GM12878 (cell line): ENCODE measurements at regions not wholly inside any gene's neighbourhood (a gene's known extent, or its start where the extent isn't known, plus 50 kb on each side); places are given as distances from the start of the nearest gene placed in this dataset.

Experiments used
- ATAC-seq: fragments of 200-7000 bp; cut with Tn5 transposase; 3 replicates; pipeline ENCODE4 v1.9.1; 2020; ENCODE audit warnings: mild to moderate bottlenecking, moderate library complexity
- BruUV-seq: library from RNA; stranded (reverse); fragments of 400-500 nt; replicated peaks from 2 replicates; lab custom pipeline; 2021; lab: Mats Ljungman, UMichigan
- CTCF ChIA-PET: fragments of 300-600 bp; sonication (Branson Sonifier 250); formaldehyde crosslinking; extraction: SDS; loops from one replicate; lab custom pipeline; 2021; ENCODE audit warnings: inconsistent platforms; lab: Yijun Ruan, JAX
- POLR2A ChIA-PET: fragments of 350-600 bp; formaldehyde crosslinking; extraction: SDS; loops from one replicate; lab custom pipeline; 2021; ENCODE audit warnings: inconsistent platforms; lab: Charles Lee
- RAD21 ChIA-PET: fragments of 300-600 bp; sonication (Branson Sonifier 250); formaldehyde crosslinking; loops from one replicate; lab custom pipeline; 2023; ENCODE audit warnings: antibody characterized with exemption; ENCODE audit not compliant: unreplicated experiment; lab: Charles Lee
- SMC1A ChIA-PET: fragments of 300-600 bp; sonication (Branson Sonifier 250); formaldehyde crosslinking; loops from one replicate; lab custom pipeline; 2023; ENCODE audit not compliant: unreplicated experiment, uncharacterized antibody; lab: Charles Lee
- DNase-seq: peaks from one replicate; pipeline ENCODE4 v3.0.0-alpha.2; 2011; ENCODE audit warnings: low read depth, low spot score
- FAIRE-seq: peaks from 3 replicates; lab custom pipeline; 2011; peaks lifted over from hg19 to GRCh38; lab: Jason Lieb, UNC
- H2AFZ ChIP-seq: 2 replicates; pipeline ENCODE4 v1.6.0; 2011; ENCODE audit warnings: low read depth, low read length, control low read depth; ENCODE audit not compliant: control insufficient read depth
- H3K27ac ChIP-seq: 2 replicates; pipeline ENCODE4 v1.5.1; 2011; ENCODE audit warnings: control low read depth; ENCODE audit not compliant: control insufficient read depth, insufficient read depth
- H3K27me3 ChIP-seq, 2 experiments: replicated peaks in 1 of 2; 2 replicates each; pipeline versions ENCODE4 v1.6.0 to v1.6.1; 2011; ENCODE audit warnings: low read length in 1 of 2; ENCODE audit not compliant: control insufficient read depth in 2 of 2, insufficient read depth in 2 of 2
- H3K36me3 ChIP-seq, 2 experiments: 2 replicates each; pipeline ENCODE4 v1.5.1; 2011; ENCODE audit warnings: low read length in 1 of 2; ENCODE audit not compliant: control insufficient read depth in 2 of 2, insufficient read depth in 2 of 2
- H3K4me1 ChIP-seq: 2 replicates; pipeline ENCODE4 v1.6.1; 2011; ENCODE audit warnings: mild to moderate bottlenecking, low read length, moderate library complexity, mixed read lengths; ENCODE audit not compliant: control insufficient read depth, insufficient read depth
- H3K4me2 ChIP-seq: 2 replicates; pipeline ENCODE4 v1.6.0; 2011; ENCODE audit warnings: control low read depth; ENCODE audit not compliant: control insufficient read depth, insufficient read depth
- H3K4me3 ChIP-seq: fragments of 200-600 bp; sonication (generic); 2 replicates; pipeline ENCODE4 v1.5.1; 2016
- H3K79me2 ChIP-seq: 2 replicates; pipeline ENCODE4 v1.6.0; 2011; ENCODE audit warnings: low read length; ENCODE audit not compliant: control insufficient read depth, insufficient read depth
- H3K9ac ChIP-seq: 2 replicates; pipeline ENCODE4 v1.8.0; 2011; ENCODE audit warnings: low read length, control low read depth, mixed read lengths; ENCODE audit not compliant: control insufficient read depth, insufficient read depth
- H3K9me3 ChIP-seq: replicated peaks from 3 replicates; pipeline ENCODE4 v1.5.1; 2011; ENCODE audit warnings: mild to moderate bottlenecking, low read length; ENCODE audit not compliant: control insufficient read depth, insufficient read depth
- H4K20me1 ChIP-seq: 2 replicates; pipeline ENCODE4 v1.6.0; 2011; ENCODE audit not compliant: control insufficient read depth, insufficient read depth
- ASH2L ChIP-seq: fragments of 300-600, 200-600 bp; sonication (generic); IDR thresholded peaks from 2 replicates; pipeline ENCODE4 v1.6.1; 2017; ENCODE audit warnings: low read depth, mild to moderate bottlenecking, borderline replicate concordance
- CHD4 ChIP-seq: fragments of 200-600 bp; sonication (generic); IDR thresholded peaks from 2 replicates; pipeline ENCODE4 v1.6.1; 2016; ENCODE audit warnings: mild to moderate bottlenecking
- E2F4 ChIP-seq: IDR thresholded peaks from 2 replicates; pipeline ENCODE4 v1.6.1; 2012; ENCODE audit warnings: low read depth, low read length, improper control_type of control experiment
- ESRRA ChIP-seq: IDR thresholded peaks from 2 replicates; pipeline ENCODE4 v1.6.1; 2012; ENCODE audit warnings: mild to moderate bottlenecking, low read length, improper control_type of control experiment
- IKZF2 ChIP-seq, 2 experiments: fragments of 450-650 bp; IDR thresholded peaks; 2 replicates each; pipeline ENCODE4 v1.6.1; 2017; ENCODE audit warnings: mild to moderate bottlenecking in 2 of 2, moderate library complexity in 2 of 2
- MYB ChIP-seq: fragments of 150-350 bp; IDR thresholded peaks from 2 replicates; pipeline ENCODE4 v1.6.1; 2014; ENCODE audit warnings: mild to moderate bottlenecking, low read depth, low read length, borderline replicate concordance
- NR2F1 ChIP-seq: fragments of 450-650 bp; conservative IDR thresholded peaks from 2 replicates; pipeline ENCODE4 v1.6.1; 2017; ENCODE audit warnings: mild to moderate bottlenecking
- RELB ChIP-seq: fragments of 450-650 bp; IDR thresholded peaks from 2 replicates; pipeline ENCODE4 v1.6.1; 2017; ENCODE audit warnings: low read depth, mild to moderate bottlenecking, moderate library complexity
- RUNX3 ChIP-seq: IDR thresholded peaks from 2 replicates; pipeline ENCODE4 v1.6.1; 2012; ENCODE audit warnings: low read length, inconsistent platforms
- TCF3 ChIP-seq: IDR thresholded peaks from 2 replicates; pipeline ENCODE4 v1.6.1; 2012; ENCODE audit warnings: low read depth, mild to moderate bottlenecking, low read length, borderline replicate concordance; ENCODE audit not compliant: insufficient read depth
- ZNF622 ChIP-seq: fragments of 450-650 bp; IDR thresholded peaks from 2 replicates; pipeline ENCODE4 v1.6.1; 2017; ENCODE audit warnings: mild to moderate bottlenecking, inconsistent platforms
- WGBS: methylation state at CpG from one replicate; pipeline ENCODE4 v1.1.6; 2016; ENCODE audit warnings: low lambda C conversion rate; ENCODE audit not compliant: insufficient replicate concordance, insufficient coverage; ENCODE audit errors: missing lambda C conversion rate; 5-methylcytosine and 5-hydroxymethylcytosine counted together
- in situ Hi-C: fragments of 300-500 bp; cut with MboI; formaldehyde crosslinking; loops from 9 replicates; pipeline ENCODE4 v1.14.3; 2018; ENCODE audit warnings: mixed read lengths
- intact Hi-C: fragments of 100-400 bp; cut with micrococcal nuclease; formaldehyde crosslinking; loops from one replicate; pipeline ENCODE4 v1.14.2; 2022; ENCODE audit not compliant: unreplicated experiment
- TF ChIP-seq, protein P1 (sequence below): IDR thresholded peaks from 2 replicates; pipeline ENCODE4 v1.6.1; 2012; ENCODE audit warnings: low read length, inconsistent platforms
- TF ChIP-seq, protein P2 (sequence below): IDR thresholded peaks from 2 replicates; pipeline ENCODE4 v1.6.1; 2012; ENCODE audit warnings: low read depth, low read length, improper control_type of control experiment
- TF ChIP-seq, protein P3 (sequence below): IDR thresholded peaks from 2 replicates; pipeline ENCODE4 v1.6.1; 2011; ENCODE audit warnings: low read depth, low read length, improper control_type of control experiment, borderline replicate concordance
- TF ChIP-seq, protein P4 (sequence below): fragments of 450-650 bp; IDR thresholded peaks from 2 replicates; pipeline ENCODE4 v1.6.1; 2017; ENCODE audit warnings: mild to moderate bottlenecking, low read depth, inconsistent platforms; ENCODE audit not compliant: poor library complexity, severe bottlenecking

DNA sequence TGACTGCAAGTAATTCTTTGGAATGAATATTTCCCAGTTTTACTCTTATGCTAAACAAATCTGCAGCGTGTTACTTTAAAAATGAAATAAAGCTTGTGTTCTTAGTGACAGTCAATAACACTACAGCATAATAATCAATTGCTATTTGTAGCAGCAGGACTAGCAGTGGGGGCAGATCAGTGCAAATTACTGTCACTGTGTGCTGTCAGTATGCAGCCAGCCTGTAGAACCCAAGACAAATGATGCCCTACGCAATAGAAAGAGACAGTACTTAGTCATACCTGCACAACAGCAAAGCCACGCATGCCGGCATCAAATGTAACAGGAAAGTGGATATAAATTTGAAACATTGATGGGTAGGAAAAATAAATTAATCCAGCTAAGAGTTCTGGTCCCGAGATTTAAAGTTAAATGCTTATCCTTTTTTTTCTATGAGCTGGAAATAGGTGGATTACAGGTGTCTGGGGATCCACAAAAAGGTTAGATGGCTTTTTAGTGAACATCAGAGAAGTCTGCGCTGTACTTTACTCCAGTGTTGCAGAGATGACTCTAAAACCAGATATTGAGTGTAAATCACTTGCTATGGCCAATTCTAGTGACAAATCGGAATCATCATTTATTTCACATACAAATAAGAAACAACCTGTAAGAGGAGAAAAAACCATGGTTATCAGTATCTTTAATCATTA lies 812.4 kb upstream of the ZEB2 start:
- ChIA-PET POLR2A (no interaction called here), CTCF (interaction anchor here (1.0 kb wide), 1 partner anchor 32 kb away, joined by 3 read pairs; no protein-coding TSS in a partner anchor), SMC1A (interaction anchor here (0.5 kb wide), 1 partner anchor 421 kb away, joined by 3 read pairs; no protein-coding TSS in a partner anchor), RAD21 (no interaction called here)
- no peaks in the 10 kb centered on the region for H3K4me1 ChIP-seq
- no peaks in the 10 kb centered on the region for H4K20me1 ChIP-seq
- in situ Hi-C loops: no loop called here
- no peak overlapping the region for H3K4me2 ChIP-seq
- BruUV-seq: no TSS peak
- no peak overlapping the region for H3K4me3 ChIP-seq
- H3K9ac ChIP-seq: no peak overlapping the region
- ATAC-seq (no peak), DNase-seq (no peak), FAIRE-seq (no peak)
- no peaks in the 10 kb centered on the region for H3K79me2 ChIP-seq
- H3K9me3 ChIP-seq: no peaks in the 10 kb centered on the region
- TF ChIP-seq MYB (no peak), ZNF622 (no peak), IKZF2 (IDR thresholded peaks at IDR 0.05) (no peak), TCF3 (no peak), RELB (no peak), NR2F1 (no peak), ESRRA (no peak), E2F4 (no peak), CHD4 (no peak), ASH2L (no peak), RUNX3 (no peak)
- TF ChIP-seq, protein P1, sequence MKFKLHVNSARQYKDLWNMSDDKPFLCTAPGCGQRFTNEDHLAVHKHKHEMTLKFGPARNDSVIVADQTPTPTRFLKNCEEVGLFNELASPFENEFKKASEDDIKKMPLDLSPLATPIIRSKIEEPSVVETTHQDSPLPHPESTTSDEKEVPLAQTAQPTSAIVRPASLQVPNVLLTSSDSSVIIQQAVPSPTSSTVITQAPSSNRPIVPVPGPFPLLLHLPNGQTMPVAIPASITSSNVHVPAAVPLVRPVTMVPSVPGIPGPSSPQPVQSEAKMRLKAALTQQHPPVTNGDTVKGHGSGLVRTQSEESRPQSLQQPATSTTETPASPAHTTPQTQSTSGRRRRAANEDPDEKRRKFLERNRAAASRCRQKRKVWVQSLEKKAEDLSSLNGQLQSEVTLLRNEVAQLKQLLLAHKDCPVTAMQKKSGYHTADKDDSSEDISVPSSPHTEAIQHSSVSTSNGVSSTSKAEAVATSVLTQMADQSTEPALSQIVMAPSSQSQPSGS: no peak
- TF ChIP-seq, protein P2, sequence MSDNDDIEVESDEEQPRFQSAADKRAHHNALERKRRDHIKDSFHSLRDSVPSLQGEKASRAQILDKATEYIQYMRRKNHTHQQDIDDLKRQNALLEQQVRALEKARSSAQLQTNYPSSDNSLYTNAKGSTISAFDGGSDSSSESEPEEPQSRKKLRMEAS: no peak
- TF ChIP-seq, protein P3, sequence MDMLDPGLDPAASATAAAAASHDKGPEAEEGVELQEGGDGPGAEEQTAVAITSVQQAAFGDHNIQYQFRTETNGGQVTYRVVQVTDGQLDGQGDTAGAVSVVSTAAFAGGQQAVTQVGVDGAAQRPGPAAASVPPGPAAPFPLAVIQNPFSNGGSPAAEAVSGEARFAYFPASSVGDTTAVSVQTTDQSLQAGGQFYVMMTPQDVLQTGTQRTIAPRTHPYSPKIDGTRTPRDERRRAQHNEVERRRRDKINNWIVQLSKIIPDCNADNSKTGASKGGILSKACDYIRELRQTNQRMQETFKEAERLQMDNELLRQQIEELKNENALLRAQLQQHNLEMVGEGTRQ: no peak
- TF ChIP-seq, protein P4, sequence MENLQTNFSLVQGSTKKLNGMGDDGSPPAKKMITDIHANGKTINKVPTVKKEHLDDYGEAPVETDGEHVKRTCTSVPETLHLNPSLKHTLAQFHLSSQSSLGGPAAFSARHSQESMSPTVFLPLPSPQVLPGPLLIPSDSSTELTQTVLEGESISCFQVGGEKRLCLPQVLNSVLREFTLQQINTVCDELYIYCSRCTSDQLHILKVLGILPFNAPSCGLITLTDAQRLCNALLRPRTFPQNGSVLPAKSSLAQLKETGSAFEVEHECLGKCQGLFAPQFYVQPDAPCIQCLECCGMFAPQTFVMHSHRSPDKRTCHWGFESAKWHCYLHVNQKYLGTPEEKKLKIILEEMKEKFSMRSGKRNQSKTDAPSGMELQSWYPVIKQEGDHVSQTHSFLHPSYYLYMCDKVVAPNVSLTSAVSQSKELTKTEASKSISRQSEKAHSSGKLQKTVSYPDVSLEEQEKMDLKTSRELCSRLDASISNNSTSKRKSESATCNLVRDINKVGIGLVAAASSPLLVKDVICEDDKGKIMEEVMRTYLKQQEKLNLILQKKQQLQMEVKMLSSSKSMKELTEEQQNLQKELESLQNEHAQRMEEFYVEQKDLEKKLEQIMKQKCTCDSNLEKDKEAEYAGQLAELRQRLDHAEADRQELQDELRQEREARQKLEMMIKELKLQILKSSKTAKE: no peak
- H3K36me3 ChIP-seq: no peaks in the 10 kb centered on the region
- intact Hi-C loops: no loop called here
- H2AFZ ChIP-seq: no peak overlapping the region
- no peaks in the 10 kb centered on the region for H3K27me3 ChIP-seq
- 29% methylated on average over 7 of the region's 7 CpGs for WGBS
- no peak overlapping the region for H3K27ac ChIP-seq
